AG08396 (cell line): ENCODE measurements at regions not wholly inside any gene's neighbourhood (a gene's known extent, or its start where the extent isn't known, plus 50 kb on each side); places are given as distances from the start of the nearest gene placed in this dataset.
"Not testable (repeated sequence)": the region's sequence is repeated elsewhere in the genome, so short reads cannot be mapped to it uniquely, and the experiment has no call there.

ENCODE experiments used
- DNase-seq: peaks from one replicate; pipeline ENCODE4 v3.0.0; 2012; ENCODE audit warnings: low spot score, mixed read lengths

DNA sequence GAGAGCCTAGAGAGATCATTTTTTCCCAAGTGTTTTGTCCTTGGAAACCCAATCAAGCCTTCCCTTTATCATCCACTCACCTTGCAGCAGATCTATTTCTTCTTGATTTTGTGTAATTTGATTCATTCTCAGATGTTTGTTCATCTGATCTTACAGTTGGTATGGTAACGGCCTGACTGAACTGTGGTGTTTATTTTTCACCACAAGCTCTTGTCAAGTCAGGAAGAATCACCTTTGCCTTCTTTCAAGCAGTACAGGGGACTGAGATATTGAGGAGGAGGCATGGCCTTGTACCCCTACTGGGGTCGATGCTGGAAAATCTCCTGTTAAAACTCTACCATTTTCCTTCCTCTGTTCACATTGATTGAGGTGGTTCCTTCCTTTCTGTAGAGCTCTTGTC, 361.4 kb upstream of the CFAP20DC start:
- no peak for DNase-seq

DNA sequence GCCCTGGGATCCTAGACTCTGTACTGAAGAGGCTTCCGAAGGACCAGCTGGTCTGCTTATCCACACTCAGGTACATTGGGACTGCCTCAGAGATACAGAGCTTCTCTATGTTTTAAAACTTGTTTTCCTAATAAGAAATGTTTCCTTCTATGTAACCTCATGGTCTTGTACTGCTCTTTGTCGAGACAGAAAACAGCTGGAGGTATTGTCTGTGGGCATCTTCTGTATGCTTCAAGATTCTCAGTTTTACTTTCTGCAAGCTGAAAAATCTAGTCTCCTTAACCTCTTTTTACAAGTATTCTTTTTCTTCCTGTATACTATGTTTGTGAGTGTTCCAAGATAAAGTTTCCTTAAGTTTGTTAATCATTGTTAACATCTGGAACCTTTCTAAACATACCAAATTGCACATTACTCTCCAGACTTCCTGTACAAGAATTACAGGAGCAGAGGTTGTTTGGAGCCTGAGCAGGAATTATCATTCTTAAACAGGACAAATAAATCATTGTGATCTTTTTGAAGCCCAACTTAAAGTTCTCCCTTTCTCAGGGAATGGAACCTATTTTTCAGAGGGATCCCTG, 358.3 kb upstream of the CFAP20DC start:
- no peak for DNase-seq

DNA sequence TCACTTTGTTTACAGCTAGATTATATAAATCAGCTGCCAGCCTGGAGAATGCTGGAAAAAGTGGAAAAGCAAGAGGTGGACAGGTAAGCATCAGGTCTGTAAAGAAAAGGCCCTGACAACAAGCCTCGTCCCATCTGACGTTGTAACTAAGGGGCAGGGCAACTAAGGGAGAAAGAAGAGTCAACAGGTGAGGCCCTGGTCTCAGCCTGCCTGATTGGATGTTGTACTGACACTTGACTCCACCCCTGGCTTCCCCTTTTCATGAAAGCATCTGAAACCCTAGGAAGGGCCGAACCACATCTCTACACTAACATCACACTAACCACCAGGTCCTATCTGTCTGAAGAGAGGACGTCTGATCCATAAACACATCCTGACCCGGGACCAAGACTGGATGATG, 357.6 kb upstream of the CFAP20DC start:
- DNase-seq, result no peak

DNA sequence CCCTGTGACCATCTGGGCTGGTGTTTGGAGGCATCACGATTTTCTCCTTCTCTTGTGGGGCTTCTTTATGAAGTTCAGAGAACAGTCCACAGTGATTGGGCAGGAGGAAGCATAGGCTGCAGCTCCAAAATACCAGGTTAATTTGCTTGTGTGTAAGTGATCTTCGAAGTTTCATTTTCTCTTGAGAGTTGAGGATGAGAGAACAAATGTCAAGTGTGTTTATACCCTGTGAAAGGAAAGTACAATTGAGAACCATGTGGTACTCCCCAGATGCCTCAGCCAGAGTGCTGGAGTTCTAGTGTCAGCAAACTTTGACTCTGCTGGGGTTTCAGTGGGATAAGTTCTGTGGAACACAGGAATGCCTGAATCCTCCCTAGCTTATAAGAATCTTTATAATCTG, 357.1 kb upstream of the CFAP20DC start:
- DNase-seq, result no peak

DNA sequence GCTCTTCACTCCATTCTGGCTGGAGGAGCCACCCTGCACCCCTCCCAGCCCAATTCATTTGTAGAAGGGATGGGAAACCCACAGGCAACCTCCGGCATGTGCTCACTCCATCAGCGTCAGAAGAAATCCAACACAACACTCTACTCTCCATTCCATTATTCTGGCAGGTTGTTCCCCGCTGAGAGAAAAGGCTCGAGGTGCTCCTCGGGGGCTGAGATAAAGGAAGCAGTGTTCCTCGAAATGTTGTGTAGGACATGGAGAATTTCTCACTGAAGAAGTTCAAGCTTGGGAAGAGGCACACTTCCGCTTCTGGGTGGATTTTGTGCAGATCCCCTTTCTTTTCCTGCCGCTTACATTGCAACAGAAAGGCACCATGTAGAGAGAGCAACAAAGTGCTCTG, 355.0 kb upstream of the CFAP20DC start:
- no peak for DNase-seq

DNA sequence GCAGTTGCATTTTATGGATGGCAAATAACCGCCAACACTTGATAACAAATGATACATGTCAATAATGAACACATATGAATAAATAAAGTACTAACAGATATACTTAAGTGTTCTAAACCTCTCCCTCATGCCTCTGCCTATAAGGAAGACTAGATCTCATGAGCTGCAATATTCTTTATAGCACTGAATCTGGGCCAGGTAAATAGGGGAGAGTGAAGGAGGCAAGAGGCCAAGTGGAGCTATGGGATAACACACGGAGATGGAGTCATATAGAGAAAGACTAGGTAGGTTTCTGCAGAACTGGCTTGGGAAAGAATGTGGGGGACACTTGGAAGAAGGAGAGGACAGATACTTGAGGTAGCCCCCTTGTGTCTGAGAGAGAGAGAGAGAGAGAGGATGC, 354.2 kb upstream of the CFAP20DC start:
- DNase-seq, result no peak

DNA sequence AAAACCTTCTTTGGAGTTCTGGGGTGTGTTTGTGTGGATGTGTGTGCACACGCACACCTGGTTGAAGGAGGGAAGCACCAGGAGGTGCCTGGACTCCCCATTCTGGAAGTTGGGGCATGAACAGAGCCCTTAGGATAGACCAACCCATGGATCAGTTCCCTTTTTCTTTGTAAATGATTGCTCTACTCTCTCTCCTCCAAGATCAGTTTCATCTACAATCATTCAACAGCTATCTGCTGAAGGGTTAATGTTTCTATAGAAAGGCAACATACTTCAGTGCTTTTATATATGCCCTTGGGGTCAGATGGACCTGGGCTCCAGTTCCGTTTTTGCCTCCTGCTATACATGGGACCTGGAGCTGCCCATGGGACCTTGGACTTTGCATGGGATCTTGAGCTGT, 352.1 kb upstream of the CFAP20DC start:
- no peak for DNase-seq

DNA sequence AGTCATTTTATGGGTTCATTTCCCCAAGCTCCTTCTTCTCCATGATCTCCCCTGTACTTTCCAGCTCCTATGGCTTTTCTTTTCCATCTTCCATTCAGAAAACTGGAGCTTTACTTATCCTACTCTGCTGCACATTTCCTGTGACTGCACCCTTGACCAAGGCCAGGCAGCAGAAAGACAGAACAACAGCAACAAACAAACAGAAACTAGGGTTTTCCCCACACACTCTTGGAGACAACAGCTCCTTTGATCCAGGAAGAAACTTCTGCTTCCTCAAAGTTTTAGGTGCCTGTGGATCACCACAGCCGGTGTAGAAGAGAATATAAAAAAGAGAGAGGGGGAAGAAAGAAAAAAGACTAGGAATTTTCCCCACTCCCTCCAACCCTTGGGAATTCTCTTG, 342.3 kb upstream of the CFAP20DC start:
- DNase-seq, result no peak

DNA sequence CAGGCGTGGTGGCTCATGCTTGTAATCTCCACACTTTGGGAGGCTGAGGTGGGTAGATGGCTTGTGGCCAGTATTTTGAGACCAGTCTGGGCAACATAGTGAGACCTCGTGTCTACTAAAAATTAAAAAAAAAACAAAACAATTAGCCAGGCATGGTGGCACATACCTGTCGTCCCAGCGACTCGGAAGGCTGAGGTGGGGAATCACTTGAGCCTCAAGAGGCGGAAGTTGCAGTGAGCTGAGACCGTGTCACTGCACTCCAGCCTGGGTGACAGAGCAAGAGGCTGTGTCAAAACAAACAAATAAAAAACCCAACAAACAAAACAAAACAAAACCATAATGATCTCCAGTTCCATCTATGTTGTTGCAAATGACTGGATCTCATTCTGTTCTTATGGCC, 341.3 kb upstream of the CFAP20DC start:
- DNase-seq, result no peak

DNA sequence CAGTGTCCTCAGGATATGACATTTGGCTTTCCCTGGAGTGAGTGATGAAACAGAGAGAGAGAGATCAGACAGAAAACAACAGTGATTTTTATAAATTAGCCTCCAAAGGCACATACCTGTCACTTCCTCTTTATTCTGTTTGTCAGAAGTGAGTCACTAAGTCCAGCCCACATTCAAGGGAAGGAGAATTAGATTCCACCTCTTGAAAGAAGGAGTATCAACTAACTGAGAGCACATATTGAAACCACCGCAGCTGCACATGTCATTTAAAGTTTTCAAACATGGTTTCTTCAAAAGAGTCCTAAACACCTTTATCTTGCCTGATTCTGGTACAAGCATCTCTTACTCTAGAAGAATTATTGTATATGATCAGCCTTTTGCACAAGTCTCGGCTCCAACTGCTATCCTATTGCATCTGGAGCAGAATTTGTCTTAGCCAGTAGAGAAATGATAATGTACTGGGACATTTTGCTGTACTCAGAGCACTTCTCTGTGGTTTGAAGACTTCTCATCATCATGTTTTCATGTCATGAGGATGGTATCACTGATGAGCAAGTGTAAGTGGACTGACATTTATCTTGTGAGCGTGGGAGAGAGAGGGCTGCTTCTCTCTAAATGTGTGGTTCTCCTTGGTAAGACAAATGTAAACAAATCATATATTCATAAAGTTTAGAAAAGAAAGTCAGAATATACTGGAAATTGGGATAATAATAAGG, 338.9 kb upstream of the CFAP20DC start:
- no peak for DNase-seq

DNA sequence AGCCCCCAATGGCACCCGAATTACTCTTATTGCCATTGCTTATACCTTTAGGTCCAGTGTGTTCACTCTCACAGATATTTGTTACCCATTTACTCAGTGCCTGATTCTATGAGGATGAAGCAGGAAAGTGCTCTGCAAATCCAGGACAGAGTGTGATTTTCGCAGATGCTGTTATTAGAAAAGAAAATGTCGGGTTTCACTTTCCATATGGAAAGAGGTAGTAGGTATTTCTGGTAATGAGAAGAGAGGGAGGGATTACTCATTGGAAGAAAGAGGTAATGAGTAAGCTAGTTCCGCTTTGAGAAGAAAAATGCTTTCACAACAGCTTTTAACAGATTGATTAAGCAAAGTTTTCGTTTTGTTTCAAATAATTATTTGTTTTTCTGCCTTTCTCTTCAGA, 336.3 kb upstream of the CFAP20DC start:
- DNase-seq, result no peak

DNA sequence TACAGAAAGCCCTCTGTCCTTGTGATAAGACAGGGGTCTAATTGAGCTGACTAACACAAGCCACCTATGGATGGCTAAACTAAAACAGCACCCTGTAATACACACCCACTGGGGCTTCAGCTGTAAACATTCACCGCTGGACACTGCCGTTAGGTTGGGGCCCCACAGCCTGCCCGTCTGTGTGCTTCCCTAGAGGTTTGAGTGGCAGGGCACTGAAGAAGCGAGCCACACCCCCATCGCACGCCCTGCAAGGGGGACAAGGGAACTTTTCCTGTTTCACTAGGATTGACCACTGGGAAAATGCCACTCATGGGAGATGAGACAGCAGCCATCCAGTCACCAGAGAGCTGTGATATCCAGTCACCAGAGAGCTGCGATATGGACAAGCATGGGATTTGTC, 335.7 kb upstream of the CFAP20DC start:
- DNase-seq, result no peak

DNA sequence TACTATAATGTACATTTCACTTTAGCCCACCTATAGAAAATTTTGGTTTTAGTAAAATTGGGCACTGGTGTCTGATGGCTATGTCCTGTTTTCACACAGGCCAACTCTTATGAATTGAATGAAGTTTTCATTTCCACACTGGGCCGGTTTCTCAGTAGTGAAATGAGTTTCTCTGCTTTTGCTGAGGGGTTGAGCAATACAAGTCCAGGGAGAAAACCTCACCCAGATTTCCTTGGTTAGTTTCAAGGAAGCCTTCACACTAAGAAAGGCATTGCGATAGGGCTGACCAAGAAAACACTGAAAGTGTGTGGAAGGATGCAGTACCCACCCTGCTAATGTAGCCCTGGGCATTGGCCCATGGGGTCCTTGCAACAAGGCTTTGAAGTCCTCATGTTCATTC, 331.5 kb upstream of the CFAP20DC start:
- no peak for DNase-seq

DNA sequence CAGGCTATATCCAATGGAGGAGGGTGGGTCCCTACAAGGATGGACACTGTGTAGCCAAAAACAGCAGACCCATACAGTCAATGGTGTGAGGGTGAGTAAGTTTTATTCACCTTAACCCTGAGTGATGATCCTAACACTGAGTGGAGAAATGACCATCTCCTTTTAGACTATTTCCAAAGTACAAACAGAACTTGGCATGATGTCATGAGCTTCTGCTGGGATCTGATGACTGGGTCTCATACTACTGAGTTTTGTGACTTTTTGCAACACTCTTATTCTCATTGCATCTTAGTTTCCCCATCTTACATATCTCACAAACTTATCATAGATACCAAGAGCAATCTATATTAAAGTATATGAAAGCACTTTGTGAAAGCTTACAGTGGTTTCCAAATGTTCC, 330.3 kb upstream of the CFAP20DC start:
- DNase-seq, result no peak

DNA sequence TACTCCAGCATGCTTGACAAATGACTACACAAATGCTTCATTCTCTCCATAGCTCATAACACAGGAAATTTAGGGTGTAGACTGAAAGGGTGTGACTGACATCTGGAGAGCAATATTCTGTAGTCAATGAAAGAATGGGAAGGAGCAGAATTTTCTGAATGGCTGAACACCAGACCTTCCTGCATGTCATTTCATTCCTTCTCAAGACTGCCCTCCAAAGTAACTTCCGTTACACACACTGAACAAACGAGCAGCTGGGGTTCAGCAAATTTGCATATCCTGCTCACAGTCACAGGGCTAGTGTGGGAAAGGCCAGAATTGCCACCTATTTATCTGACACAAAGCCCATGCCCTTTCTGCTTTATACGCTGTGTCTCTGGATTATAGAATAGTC, 325.0 kb upstream of the CFAP20DC start:
- DNase-seq, result no peak

DNA sequence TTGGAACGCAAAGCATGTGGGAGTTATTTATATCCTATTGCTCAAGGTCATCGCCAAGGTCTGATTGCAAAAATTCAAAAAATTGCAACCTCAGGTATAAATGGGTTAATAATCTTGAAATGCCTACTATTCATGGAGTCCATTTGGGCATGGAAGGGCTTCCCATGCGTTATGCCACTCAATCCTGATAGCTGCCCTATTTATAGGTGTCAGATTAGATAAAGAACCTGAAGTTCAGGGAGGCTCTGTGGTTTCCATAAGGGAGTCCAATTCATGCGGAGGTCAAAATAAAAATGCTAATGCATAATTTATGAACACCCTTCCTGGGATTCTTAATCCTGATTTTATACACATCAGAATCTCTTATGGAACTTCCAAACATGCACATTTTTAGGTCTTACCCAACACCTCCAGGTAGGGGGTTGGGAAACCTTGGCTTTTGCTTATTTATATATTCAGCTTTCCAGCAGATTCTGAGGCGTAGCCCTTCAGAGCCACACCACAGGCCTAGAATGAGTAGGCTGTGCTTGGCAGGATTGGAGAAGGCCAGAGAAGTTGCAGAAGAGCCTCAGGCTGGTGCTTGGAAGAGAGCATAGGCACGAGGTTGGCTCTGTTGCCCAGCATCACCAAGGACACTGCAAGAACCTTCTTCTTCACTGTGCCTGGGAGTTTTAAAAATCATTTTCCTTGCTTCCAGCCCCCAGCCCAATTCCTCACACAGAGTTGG, 324.4 kb upstream of the CFAP20DC start:
- DNase-seq, result no peak

DNA sequence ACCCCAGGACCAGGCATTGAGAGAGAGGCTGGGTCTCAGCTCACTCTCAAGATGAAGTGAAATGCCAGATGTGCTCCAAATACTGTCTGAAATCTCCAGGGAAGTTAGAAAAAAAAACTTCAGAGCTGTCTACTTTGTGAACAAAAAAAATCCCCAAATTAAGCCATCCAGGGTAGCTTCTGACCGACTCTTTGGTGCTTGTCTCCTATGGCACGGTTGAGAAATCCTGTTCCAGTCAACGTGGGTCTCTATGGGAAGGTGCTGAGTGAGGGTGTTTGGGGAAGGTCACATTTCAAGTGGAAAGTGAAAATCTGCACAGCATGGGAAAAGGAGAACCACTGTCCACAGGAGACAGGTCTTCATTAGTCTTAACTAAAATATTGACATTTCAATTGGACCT, 322.5 kb upstream of the CFAP20DC start:
- no peak for DNase-seq

DNA sequence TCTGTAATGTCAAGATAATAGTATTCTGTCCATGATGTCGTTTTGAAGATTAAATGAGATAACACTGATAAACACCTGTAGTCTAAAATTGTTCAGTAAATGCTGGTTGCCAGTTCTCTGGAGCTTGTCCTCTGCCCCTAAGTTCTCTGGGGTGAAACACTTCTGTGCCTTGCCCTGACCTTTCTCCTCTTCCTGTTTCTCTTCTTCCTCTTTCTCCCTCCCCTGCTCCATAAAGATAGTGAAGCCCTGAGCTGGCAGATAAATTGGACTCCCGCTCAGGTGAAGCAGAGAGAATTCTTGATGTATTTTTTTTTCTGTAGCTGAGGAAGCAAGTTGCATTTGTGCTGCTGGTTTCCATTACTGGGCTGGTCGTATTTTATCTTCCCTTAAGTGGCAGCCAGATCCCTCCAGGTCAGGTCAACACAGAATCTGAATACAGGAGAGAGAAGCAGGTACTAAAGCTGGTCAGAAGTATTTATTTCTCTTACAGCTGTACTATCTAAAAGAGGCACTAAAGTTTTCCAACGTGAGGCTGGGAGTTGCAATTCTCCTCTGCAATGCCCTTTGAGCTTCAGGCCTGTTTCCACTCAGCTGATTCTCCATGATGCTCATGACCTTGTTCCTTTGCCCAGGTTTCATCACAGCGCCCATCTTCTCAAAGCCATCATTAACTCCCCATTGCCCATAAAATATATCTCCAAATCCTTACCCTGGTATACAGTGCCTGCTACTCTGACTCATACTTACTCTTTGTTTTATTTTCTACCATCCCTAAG, 319.3 kb upstream of the CFAP20DC start:
- DNase-seq, result no peak

DNA sequence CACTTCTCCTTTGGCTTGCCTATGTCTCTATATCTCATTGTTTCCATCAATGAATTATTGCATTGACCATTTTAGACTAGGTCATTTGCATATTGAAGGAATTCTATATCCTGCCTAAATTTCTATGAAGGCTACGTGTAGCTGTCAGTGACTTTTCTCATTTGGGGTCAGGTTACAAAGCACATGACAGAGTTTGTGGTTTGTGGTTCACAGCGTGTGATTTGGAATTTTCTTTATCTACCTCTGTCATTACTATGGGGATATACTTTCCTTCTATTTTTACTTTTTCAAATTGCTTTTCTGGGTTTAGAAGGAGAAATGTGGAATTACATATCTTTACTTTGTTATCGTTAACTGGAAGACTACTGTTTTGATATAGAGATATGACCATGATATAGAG, 317.3 kb upstream of the CFAP20DC start:
- DNase-seq, result no peak

DNA sequence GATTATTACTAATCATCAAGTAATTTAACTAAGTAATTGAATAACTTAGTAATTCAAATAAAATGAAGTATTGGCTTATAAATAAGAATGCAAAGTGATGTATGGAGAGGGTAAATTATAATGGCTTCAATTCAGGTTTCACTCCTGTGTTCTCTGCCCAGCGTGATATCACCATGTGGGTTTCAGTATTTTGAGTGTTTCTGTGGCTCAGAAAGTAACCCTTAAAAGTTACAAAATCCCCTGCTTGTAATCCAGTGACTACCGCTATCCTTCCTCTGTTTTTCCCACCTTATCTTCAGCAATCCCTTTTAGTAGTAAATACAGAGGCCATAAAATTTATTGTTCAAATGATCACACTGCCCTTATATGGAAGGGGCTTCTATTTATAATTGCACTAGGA, 316.4 kb upstream of the CFAP20DC start:
- no peak for DNase-seq

DNA sequence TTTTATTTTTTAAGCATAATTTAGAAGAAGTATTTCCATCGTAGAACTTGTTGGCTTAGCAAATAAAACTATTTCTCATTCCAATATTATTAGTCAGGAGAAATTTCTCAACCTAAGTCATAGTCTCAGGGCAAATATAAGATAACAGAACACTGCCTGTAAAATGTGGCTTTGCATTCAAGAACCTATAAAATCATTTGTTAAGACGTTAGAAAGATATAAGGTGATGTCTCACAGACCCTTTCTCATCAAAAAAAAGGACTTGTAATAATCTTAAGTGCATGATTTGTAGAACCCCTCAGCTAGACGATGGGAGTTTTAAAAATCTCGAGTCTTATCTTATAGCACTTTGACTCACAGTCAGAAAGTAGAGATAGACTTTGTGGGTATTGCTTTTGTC, 314.7 kb upstream of the CFAP20DC start:
- no peak for DNase-seq

DNA sequence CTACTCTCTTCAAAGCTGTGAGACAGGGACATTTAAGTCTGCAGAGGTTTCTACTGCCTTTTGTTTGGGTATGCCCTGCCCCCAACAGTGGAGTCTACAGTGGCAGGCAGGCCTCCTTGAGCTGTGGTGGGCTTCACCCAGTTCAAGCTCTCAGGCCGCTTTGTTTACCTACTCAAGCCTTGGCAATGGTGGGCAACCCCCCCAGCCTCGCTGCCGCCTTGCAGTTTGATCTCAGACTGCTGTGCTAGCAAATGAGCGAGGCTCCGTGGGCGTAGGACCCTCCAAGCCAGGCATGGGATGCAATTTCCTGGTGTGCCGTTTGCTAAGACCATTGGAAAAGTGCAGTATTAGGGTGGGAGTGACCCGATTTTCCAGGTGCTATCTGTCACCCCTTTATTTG, 310.5 kb upstream of the CFAP20DC start:
- not testable (repeated sequence) for DNase-seq

DNA sequence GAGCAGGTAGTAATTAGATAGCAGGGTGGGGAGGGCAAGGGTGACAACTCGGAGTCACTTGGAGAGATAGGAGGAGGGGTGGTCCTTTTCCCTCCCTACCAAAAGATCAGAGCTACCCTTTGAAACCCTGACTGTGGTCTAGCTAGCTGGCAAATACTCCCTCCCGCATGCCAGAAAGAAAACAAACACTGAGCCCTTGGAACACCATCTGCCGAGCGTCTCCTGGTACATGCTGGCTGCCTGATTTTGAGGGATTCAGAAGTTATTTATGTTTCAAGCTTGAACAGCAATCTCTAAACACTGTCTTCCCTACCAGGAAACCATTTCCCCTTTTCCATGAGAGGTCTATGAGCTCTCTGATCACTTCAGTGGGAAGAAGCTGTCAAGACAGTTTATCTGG, 291.6 kb upstream of the CFAP20DC start:
- no peak for DNase-seq
